ENCODE measurements at regions not wholly inside any gene's neighbourhood (a gene's known extent, or its start where the extent isn't known, plus 50 kb on each side); places are given as distances from the start of the nearest gene placed in this dataset.

DNA sequence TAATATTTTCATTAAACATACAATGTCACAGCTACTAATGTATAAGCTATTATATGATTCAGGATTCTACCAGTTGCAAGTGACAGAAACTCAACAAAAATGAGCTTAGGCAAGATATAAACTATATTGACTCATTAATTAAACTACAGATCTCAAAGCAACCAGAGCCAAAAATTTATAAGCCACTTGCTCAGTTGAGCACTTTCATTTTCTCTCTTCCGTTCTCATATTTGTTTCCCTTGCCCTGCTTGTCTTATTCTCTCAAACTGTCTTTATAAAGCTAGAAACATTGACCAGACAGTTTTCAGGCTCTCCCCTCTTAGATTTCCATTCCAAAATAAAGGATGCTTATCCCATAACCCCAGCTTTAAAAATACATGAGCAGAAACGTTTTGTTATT lies 60.2 kb upstream of the DGKB start:
- Histone ChIP-seq H3K27ac (ENCODE audit: low read depth, low read length) (no peak overlapping the region), H3K79me1 (ENCODE audit: low read length) (no peaks in the 10 kb centered on the region), H3K4ac (ENCODE audit: low read depth, low read length) (no peak overlapping the region), H3K79me2 (ENCODE audit: control insufficient read depth, insufficient read depth, low read length, poor library complexity) (no peaks in the 10 kb centered on the region), H3K27me3 (ENCODE audit: insufficient read depth, low read length) (no peaks in the 10 kb centered on the region), H2AFZ (ENCODE audit: insufficient read depth, low read length, poor library complexity) (no peak overlapping the region), H3K18ac (ENCODE audit: low read length) (no peak overlapping the region), H2BK5ac (ENCODE audit: low read depth, low read length, poor library complexity) (no peak overlapping the region), H3K23ac (ENCODE audit: low read length) (no peak overlapping the region), H4K91ac (ENCODE audit: low read depth, low read length) (no peak overlapping the region), H2BK120ac (ENCODE audit: insufficient read depth, low read length, poor library complexity) (no peak overlapping the region), H2BK12ac (ENCODE audit: low read length) (no peak overlapping the region), H4K12ac (ENCODE audit: low read depth, low read length) (no peak overlapping the region), H3K4me2 (ENCODE audit: low read length) (no peak overlapping the region), H3K36me3 (ENCODE audit: control insufficient read depth in 1 of 2, insufficient read depth in 2 of 2, low read length in 2 of 2) (no peaks in the 10 kb centered on the region), H3K4me1 (ENCODE audit: control insufficient read depth in 1 of 2, insufficient read depth in 2 of 2, low read length in 2 of 2) (no peaks in the 10 kb centered on the region), H4K8ac (ENCODE audit: low read depth, low read length) (no peak overlapping the region), H3K4me3 (ENCODE audit: low read depth, low read length) (no peak overlapping the region), H3K9ac (ENCODE audit: low read length) (no peak overlapping the region), H3K14ac (ENCODE audit: low read length) (no peak overlapping the region), H3K9me3 (ENCODE audit: insufficient read depth, low read depth, low read length) (no peaks in the 10 kb centered on the region), H2AK5ac (ENCODE audit: low read length) (no peak overlapping the region)
- no peak for DNase-seq
- no CpG with 5 or more reads among the region's 2 CpGs for WGBS (ENCODE audit: extremely low coverage, insufficient coverage, insufficient read length)

DNA sequence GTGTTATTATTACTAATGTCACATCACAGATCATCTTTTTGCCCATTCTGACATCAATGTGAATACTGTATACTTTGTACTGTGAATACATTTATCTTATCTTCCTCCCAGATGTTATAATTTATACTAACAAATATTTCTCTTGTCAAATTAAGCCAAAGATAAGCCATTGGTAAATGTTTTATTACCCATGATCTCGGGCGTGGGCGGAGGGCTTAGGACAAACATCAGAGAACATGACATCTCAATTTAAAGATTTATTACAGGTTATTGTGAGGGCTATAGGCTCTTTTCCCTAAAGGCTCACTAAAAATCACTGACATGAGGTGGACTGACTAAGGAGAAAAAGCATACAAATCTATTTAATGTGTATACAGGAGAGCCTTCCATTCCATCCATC lies 58.2 kb upstream of the DGKB start:
- H2BK120ac ChIP-seq (ENCODE audit: insufficient read depth, low read length, poor library complexity), result no peak overlapping the region
- no peak overlapping the region for H3K18ac ChIP-seq (ENCODE audit: low read length)
- DNase-seq, result no peak
- H3K27me3 ChIP-seq (ENCODE audit: insufficient read depth, low read length), result no peaks in the 10 kb centered on the region
- no peak overlapping the region for H4K12ac ChIP-seq (ENCODE audit: low read depth, low read length)
- H3K23ac ChIP-seq (ENCODE audit: low read length), result no peak overlapping the region
- H3K4me2 ChIP-seq (ENCODE audit: low read length), result no peak overlapping the region
- no peaks in the 10 kb centered on the region for H3K79me2 ChIP-seq (ENCODE audit: control insufficient read depth, insufficient read depth, low read length, poor library complexity)
- no CpG with 5 or more reads among the region's 3 CpGs for WGBS (ENCODE audit: extremely low coverage, insufficient coverage, insufficient read length)
- no peak overlapping the region for H2BK12ac ChIP-seq (ENCODE audit: low read length)
- H3K79me1 ChIP-seq (ENCODE audit: low read length), result no peaks in the 10 kb centered on the region
- no peaks in the 10 kb centered on the region for H3K9me3 ChIP-seq (ENCODE audit: insufficient read depth, low read depth, low read length)
- no peak overlapping the region for H4K91ac ChIP-seq (ENCODE audit: low read depth, low read length)
- no peak overlapping the region for H3K9ac ChIP-seq (ENCODE audit: low read length)
- H4K8ac ChIP-seq (ENCODE audit: low read depth, low read length), result no peak overlapping the region
- H3K27ac ChIP-seq (ENCODE audit: low read depth, low read length), result no peak overlapping the region
- H2BK5ac ChIP-seq (ENCODE audit: low read depth, low read length, poor library complexity), result no peak overlapping the region
- no peak overlapping the region for H3K4ac ChIP-seq (ENCODE audit: low read depth, low read length)
- H2AFZ ChIP-seq (ENCODE audit: insufficient read depth, low read length, poor library complexity), result no peak overlapping the region
- no peaks in the 10 kb centered on the region for H3K4me1 ChIP-seq (ENCODE audit: control insufficient read depth in 1 of 2, insufficient read depth in 2 of 2, low read length in 2 of 2)
- H3K14ac ChIP-seq (ENCODE audit: low read length), result no peak overlapping the region
- no peaks in the 10 kb centered on the region for H3K36me3 ChIP-seq (ENCODE audit: control insufficient read depth in 1 of 2, insufficient read depth in 2 of 2, low read length in 2 of 2)
- H2AK5ac ChIP-seq (ENCODE audit: low read length), result no peak overlapping the region
- no peak overlapping the region for H3K4me3 ChIP-seq (ENCODE audit: low read depth, low read length)

DNA sequence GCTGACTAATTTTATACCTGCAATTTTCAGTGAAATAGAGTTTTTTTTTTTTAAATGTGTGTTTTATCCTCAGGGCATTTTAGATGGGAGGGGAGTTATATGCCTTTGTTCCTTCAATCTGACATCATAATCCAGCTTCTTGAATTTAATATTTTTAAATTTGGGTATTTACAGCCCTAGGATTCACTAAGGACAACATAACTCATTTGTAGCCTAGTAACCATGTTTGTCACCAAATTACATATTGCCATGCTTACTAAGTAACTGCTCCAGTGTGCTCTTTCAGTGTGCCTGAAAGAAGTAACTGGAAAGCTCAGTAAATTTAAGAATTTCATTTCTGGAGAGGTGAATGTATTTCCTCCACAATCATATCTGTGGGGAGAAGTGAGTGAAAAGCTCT lies 56.8 kb upstream of the DGKB start:
- H3K23ac ChIP-seq (ENCODE audit: low read length), result no peak overlapping the region
- H2AK5ac ChIP-seq (ENCODE audit: low read length), result no peak overlapping the region
- no peak overlapping the region for H3K14ac ChIP-seq (ENCODE audit: low read length)
- H2AFZ ChIP-seq (ENCODE audit: insufficient read depth, low read length, poor library complexity), result no peak overlapping the region
- H3K9ac ChIP-seq (ENCODE audit: low read length), result no peak overlapping the region
- no peak overlapping the region for H2BK120ac ChIP-seq (ENCODE audit: insufficient read depth, low read length, poor library complexity)
- no peak overlapping the region for H4K91ac ChIP-seq (ENCODE audit: low read depth, low read length)
- H3K79me1 ChIP-seq (ENCODE audit: low read length), result no peaks in the 10 kb centered on the region
- H3K4ac ChIP-seq (ENCODE audit: low read depth, low read length), result no peak overlapping the region
- no peak overlapping the region for H2BK5ac ChIP-seq (ENCODE audit: low read depth, low read length, poor library complexity)
- H3K18ac ChIP-seq (ENCODE audit: low read length), result no peak overlapping the region
- H4K12ac ChIP-seq (ENCODE audit: low read depth, low read length), result no peak overlapping the region
- H2BK12ac ChIP-seq (ENCODE audit: low read length), result no peak overlapping the region
- H3K27me3 ChIP-seq (ENCODE audit: insufficient read depth, low read length), result no peaks in the 10 kb centered on the region
- no peaks in the 10 kb centered on the region for H3K4me1 ChIP-seq (ENCODE audit: control insufficient read depth in 1 of 2, insufficient read depth in 2 of 2, low read length in 2 of 2)
- no peak overlapping the region for H3K27ac ChIP-seq (ENCODE audit: low read depth, low read length)
- H3K4me3 ChIP-seq (ENCODE audit: low read depth, low read length), result no peak overlapping the region
- H3K9me3 ChIP-seq (ENCODE audit: insufficient read depth, low read depth, low read length), result no peaks in the 10 kb centered on the region
- no peak for DNase-seq
- no peaks in the 10 kb centered on the region for H3K36me3 ChIP-seq (ENCODE audit: control insufficient read depth in 1 of 2, insufficient read depth in 2 of 2, low read length in 2 of 2)
- H3K79me2 ChIP-seq (ENCODE audit: control insufficient read depth, insufficient read depth, low read length, poor library complexity), result no peaks in the 10 kb centered on the region
- H4K8ac ChIP-seq (ENCODE audit: low read depth, low read length), result no peak overlapping the region
- no peak overlapping the region for H3K4me2 ChIP-seq (ENCODE audit: low read length)

DNA sequence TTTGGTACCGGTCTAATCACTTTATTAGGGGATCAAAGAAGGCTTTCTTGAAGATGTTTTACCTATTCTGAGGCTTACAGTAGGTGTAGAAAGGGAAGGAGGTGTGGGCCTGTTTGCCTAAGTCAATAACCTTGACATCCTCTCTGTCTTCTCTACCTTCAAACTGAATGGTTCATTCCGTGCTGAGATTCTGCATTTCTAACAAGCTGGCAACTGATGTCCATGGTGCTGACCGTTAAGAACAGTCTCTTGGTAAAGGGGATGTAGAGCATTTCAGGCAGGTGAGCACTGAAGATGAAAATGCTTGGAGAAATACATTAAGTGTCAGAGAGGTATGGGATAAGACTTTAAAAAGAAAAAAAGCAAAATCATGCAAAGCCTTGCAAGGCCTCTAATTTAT lies 51.5 kb upstream of the DGKB start:
- no peak overlapping the region for H3K4me2 ChIP-seq (ENCODE audit: low read length)
- no peak overlapping the region for H2BK120ac ChIP-seq (ENCODE audit: insufficient read depth, low read length, poor library complexity)
- no peak overlapping the region for H4K91ac ChIP-seq (ENCODE audit: low read depth, low read length)
- no peak for DNase-seq
- H3K9ac ChIP-seq (ENCODE audit: low read length), result no peak overlapping the region
- H3K18ac ChIP-seq (ENCODE audit: low read length), result no peak overlapping the region
- no peaks in the 10 kb centered on the region for H3K9me3 ChIP-seq (ENCODE audit: insufficient read depth, low read depth, low read length)
- WGBS (ENCODE audit: extremely low coverage, insufficient coverage, insufficient read length), result no CpG with 5 or more reads among the region's 3 CpGs
- no peak overlapping the region for H3K27ac ChIP-seq (ENCODE audit: low read depth, low read length)
- H4K12ac ChIP-seq (ENCODE audit: low read depth, low read length), result no peak overlapping the region
- H3K79me2 ChIP-seq (ENCODE audit: control insufficient read depth, insufficient read depth, low read length, poor library complexity), result no peaks in the 10 kb centered on the region
- H3K27me3 ChIP-seq (ENCODE audit: insufficient read depth, low read length), result no peaks in the 10 kb centered on the region
- no peak overlapping the region for H3K4ac ChIP-seq (ENCODE audit: low read depth, low read length)
- H3K23ac ChIP-seq (ENCODE audit: low read length), result no peak overlapping the region
- H3K36me3 ChIP-seq (ENCODE audit: control insufficient read depth in 1 of 2, insufficient read depth in 2 of 2, low read length in 2 of 2), result no peaks in the 10 kb centered on the region
- no peak overlapping the region for H2BK12ac ChIP-seq (ENCODE audit: low read length)
- no peak overlapping the region for H3K4me3 ChIP-seq (ENCODE audit: low read depth, low read length)
- H3K79me1 ChIP-seq (ENCODE audit: low read length), result no peaks in the 10 kb centered on the region
- H2AK5ac ChIP-seq (ENCODE audit: low read length), result no peak overlapping the region
- no peak overlapping the region for H3K14ac ChIP-seq (ENCODE audit: low read length)
- H2BK5ac ChIP-seq (ENCODE audit: low read depth, low read length, poor library complexity), result no peak overlapping the region
- H3K4me1 ChIP-seq (ENCODE audit: control insufficient read depth in 1 of 2, insufficient read depth in 2 of 2, low read length in 2 of 2), result no peaks in the 10 kb centered on the region
- no peak overlapping the region for H4K8ac ChIP-seq (ENCODE audit: low read depth, low read length)
- no peak overlapping the region for H2AFZ ChIP-seq (ENCODE audit: insufficient read depth, low read length, poor library complexity)
